ENCODE measurements at regions not wholly inside any gene's neighbourhood (a gene's known extent, or its start where the extent isn't known, plus 50 kb on each side); places are given as distances from the start of the nearest gene placed in this dataset.
"Not testable (repeated sequence)": the region's sequence is repeated elsewhere in the genome, so short reads cannot be mapped to it uniquely, and the experiment has no call there.

DNA sequence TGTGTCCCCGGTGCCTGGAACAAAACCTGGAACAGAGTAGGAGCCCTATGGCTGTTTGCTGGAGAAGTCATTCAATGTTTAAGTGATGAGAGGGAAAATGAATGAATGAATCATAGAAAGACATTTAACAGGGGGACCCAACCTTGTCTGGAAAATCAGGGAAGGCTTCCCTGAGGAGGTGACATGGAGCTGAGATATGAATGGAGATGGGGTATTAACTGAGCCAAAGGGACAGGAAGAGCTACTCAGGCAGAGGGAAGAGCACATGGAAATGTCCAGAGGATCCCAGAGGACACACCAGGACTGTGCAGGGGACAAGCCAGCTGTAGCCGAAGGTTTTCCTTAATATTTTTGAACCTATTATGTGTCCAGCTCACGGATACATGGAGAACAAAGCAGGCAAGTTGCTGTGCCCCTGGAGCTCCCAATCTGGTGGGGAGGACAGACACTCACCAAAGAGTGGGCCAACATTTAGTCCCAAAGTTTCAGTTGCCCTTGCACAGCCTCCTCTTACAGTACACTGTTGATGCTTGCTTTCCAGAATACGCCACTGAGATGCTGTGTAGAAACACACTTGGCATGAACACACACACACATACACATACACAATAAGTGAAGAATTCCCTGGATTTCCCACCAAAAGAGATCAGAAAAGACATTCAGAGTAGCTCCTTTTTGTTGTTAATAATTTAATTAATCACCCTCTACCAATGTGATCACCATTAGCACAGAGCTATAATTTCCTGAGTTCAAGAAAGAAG, 77.0 kb upstream of the PTPN1 start:
- DNase-seq = no peak

DNA sequence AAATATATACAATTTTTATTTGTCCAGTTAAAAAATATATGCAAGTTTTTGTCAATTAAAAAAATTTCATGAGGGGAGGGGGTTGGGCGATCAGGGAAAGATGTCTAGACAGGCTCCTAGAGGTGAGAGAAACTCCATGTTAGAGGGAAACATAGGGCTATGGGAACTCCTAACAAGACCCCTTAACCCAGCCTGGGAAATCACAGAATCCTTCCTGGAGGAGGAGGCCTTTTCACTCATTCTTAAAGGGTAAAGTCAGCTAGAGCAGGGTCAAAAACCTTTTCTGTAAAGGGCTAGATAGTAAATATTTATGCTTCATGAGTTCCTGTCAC, 75.9 kb upstream of the PTPN1 start:
- no peak for DNase-seq

DNA sequence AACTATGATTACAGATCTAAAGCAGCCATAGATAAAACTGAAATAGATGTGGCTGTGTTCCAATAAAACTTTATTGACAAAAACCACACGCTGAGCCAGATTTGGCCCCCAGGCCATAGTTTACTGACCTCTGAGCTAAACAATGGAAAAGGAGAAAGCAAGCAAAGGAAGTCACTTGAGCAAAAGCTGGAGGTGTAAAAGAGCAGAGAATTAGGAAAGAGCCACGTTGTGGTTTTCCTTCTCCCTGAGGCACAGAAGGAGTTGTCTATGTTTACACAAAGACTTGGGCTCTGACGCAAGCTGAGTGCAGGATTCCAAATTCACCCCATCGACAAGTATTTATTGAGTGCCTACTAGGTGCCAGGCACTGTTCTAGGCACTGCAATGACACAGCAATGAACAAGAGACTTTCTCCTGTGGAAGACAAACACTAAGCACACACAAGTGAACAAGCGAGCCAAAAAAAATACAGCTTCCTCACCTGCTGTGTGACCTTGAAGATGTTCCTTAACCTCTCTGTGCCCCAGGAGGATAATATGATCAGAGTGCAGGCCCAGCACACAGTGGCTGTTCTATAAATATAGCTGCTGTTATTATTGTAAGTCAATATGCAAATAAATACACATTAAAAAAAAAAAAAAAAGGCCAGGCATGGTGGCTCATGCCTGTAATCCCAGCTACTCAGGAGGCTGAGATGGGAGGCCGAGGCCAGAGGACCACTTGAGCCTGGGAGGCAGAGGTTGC, 75.4 kb upstream of the PTPN1 start:
- DNase-seq = no peak

GRCh38 chr20:50435397-50436051, 74.7 kb upstream of the PTPN1 start:
- no peak for DNase-seq

- DNase-seq = no peak
Measured at GRCh38 chr20:50436052-50436656, 74.0 kb upstream of the PTPN1 start.

- DNase-seq = no peak
Measured at GRCh38 chr20:50436696-50437095, 73.5 kb upstream of the PTPN1 start.

DNA sequence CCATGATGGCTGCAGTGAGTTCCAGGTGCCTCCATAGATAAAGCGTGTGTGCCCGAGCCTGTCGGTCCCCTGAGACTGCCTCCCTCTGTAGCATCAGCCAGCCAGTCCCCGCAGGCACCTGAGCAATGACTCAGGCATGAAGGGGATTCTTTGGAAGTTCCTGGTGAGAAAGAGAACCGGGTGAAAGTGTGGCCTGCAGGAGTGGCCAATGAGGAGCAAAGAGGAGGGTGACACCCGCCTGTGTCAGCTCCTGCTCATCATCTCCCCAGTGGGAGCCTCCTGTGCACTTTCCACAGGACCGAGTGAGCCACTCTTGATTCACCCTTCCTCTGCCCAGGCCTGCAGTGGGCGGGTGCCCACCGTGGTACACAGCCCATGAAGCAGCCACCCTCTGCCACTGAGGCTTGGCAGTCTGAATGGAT, 71.2 kb upstream of the PTPN1 start:
- DNase-seq = no peak

DNA sequence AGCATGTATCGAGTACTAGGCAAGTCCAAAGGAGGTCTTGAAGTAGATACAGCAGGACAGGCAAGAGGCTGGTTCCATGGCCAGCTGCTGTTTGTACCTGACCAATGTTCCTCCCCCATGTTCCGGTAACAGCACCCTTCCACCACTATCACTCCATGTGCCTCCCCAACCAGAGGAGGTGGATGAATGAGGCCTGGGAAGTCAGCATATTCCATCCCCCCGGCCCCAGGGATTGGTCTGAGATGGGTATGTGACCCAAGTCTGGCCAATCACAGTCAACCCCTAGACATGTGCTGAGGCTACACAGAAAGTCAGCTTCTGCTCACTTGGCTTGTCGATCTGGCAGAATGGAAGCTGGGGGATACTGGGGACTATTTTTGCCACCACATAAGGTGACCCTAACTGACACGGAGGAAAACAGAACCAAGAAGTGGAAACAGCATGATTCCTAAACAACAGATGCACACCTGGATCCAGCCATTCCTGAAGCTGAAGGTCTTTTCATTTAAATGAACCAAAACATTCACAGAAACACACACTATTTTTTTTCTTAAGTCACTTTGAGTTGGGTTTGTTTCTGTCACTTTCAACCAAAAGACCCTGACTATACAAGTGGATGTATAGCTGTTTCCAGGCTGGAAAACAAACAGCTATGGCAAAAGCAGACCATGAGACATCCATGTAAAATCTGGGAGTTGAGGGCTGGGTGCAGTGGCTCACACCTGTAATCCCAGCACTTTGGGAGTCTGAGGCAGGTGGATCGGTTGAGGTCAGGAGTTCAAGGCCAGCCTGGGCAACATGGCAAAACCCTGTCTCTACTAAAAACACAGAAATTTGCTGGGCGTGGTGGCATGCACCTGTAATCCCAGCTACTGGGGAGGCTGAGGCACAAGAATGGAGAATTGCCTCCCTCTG, 70.4 kb upstream of the PTPN1 start:
- no peak for DNase-seq

DNA sequence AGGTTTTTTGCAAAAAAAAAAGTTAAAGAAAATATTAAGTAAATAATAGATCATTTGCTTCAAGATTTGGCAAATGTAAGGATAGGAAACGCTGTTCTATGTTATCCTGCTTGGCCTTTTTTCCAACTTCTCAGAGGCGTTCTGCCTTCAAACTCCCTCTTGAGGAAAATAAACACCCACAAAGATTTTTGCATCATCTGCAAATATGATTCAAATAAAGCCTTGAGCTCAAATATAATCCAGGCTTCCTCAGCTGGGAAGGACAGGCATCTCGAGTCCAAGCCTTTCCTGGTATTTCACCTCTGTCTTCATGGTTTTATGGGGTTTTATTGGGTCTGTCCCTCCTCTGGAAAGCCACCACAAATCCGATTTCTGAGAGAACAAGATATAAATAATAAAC, 67.7 kb upstream of the PTPN1 start:
- DNase-seq = no peak

- DNase-seq = no peak
Measured at GRCh38 chr20:50445354-50446151, 64.6 kb upstream of the PTPN1 start.

- no peak for DNase-seq
Measured at GRCh38 chr20:50446351-50447101, 63.7 kb upstream of the PTPN1 start.

DNA sequence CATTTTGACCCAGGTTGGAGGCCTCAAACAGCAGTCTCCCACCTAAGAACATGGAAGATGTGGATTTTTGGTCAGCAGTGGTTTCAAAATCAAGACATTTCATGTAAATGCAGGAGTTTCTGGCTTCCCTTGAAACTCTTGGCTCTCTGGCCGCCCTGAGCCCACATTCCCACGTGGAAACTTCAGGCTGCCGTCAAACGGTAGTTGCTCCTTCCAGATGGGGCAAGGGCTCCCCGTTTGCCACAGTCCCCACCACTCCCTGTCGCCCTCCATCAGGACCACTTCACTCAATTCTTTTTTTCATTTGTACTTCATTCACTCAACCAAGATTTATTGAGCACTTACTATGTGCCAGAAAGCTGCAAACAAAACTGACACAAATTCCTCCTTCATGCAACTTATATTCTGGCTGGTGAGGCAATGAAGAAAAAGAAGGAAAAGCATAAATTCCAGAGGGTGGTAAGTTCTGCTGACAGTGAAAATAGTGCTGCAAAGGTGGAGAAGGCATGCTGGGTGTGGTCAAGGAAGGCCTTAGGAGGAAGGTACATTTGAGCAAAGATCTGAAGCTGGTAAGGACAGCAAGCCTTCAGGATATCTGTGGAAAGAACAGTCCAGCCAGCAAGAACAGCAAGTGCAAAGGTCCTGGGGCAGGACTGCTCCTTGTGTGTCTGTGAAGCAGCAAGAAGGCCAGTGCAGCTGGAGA, 62.9 kb upstream of the PTPN1 start:
- no peak for DNase-seq

DNA sequence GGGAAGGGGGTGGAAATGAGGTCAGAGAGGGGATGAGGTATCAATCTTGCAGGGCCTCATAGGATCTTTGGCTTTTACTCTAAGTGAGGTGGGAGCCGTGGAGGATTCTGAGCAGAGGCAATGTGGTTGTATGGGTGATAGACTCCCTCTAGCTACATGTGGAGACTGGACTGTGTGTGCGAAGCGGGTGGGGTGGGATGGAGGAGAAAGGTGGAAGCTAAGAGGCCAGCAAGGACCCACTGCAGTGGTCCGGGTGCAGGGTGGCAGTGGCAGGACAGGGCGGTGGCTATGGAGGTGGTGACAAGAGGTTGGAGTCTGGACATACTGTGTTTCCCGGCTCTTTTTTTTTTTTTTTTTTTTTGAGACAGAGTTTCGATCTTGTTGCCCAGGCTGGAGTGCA, 62.4 kb upstream of the PTPN1 start:
- DNase-seq = no peak

DNA sequence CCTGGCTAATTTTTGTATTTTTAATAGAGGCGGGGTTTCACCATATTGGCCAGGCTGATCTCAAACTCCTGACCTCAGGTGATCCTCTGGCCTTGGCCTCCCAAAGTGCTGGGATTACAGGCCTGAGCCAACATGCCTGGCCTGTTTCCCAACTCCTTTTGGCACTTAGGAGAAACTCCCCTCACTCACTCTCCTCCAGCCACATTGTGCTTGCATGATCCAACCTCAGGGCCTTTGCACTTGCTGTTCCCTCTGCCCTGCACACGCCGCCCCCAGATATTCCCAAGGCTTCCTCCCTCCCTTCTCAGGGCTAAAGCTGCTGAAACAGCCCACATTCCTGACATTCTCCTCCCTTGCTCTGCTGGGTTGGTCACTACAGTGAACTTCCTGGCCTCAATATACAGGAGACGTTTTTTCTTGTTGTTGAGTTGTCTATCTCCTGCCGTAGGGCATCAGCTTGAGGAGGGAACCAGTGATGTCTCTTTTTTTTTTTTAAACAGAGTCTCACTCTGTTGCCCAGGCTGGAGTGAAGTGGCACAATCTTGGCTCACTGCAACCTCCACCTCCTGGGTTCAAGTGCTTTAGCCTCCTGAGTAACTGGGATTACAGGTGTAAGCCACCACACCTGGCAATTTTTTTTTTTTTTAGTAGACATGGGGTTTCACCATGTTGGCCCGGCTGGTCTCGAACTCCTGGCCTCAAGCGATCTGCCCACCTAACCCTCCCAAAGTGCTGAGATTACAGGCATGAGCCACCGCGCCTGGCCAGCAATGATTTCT, 61.4 kb upstream of the PTPN1 start:
- DNase-seq = not testable (repeated sequence)

- no peak for DNase-seq
Measured at GRCh38 chr20:50449738-50450492, 60.3 kb upstream of the PTPN1 start.

- DNase-seq = no peak
Measured at GRCh38 chr20:50450493-50450826, 59.7 kb upstream of the PTPN1 start.

DNA sequence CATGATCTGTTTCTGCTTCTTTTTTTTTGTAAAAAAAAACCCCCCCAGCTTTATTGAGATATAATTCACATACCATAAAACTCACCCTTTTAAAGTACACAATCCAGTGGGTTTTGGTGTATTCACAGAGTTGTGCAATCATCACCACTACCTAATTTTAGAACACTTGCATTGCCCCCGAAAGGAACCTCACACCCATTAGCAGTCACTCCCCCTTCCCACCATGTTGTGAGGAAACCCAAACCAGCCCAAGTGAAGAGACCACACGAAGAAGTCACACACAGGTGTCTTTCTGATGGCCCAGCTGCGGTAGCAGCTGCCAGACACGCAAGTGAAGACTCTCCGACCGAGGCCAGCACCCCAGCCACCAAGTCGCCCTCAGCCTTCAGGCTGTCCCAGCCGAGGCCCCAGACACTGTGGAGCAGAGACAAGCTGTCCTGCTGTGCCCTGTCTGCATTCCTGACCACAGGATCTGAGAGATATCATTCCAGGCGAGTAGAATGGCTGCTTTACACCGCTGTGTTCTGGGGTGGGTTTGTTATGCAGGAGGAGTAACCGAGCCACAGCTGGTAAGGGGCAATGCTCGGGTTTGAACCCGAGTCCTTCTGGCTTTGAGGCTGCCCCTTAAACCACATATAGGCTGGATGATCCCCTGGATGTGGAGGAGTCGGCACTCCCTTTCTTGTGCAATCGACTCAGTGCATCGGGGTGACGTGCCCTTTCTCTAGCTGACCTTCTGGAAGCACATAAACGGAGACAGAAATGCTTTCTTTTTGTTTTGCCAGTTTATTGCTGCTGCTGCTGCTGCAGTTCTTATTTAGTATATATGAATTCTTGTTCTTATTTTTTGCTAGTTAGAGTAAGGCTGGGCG, 59.1 kb upstream of the PTPN1 start:
- no peak for DNase-seq

Measured in NCI-H524 (cell line).